Neural progenitor cell (in vitro differentiated cells): ENCODE measurements at regions not wholly inside any gene's neighbourhood (a gene's known extent, or its start where the extent isn't known, plus 50 kb on each side); places are given as distances from the start of the nearest gene placed in this dataset.

Experiments used
- EZH2 ChIP-seq: fragments of 200-600 bp; sonication (generic); IDR thresholded peaks from 2 replicates; pipeline ENCODE4 v1.6.1; 2017; ENCODE audit warnings: antibody characterized with exemption, mild to moderate bottlenecking, moderate library complexity
- EZH2phosphoT487 ChIP-seq: fragments of 200-600 bp; sonication (generic); IDR thresholded peaks from 2 replicates; pipeline ENCODE4 v1.6.1; 2017; ENCODE audit warnings: antibody characterized with exemption
- TF ChIP-seq, protein P1 (sequence below): fragments of 200-600 bp; sonication (generic); IDR thresholded peaks from 2 replicates; pipeline ENCODE4 v1.5.1; 2017; ENCODE audit warnings: antibody characterized with exemption, mild to moderate bottlenecking

DNA sequence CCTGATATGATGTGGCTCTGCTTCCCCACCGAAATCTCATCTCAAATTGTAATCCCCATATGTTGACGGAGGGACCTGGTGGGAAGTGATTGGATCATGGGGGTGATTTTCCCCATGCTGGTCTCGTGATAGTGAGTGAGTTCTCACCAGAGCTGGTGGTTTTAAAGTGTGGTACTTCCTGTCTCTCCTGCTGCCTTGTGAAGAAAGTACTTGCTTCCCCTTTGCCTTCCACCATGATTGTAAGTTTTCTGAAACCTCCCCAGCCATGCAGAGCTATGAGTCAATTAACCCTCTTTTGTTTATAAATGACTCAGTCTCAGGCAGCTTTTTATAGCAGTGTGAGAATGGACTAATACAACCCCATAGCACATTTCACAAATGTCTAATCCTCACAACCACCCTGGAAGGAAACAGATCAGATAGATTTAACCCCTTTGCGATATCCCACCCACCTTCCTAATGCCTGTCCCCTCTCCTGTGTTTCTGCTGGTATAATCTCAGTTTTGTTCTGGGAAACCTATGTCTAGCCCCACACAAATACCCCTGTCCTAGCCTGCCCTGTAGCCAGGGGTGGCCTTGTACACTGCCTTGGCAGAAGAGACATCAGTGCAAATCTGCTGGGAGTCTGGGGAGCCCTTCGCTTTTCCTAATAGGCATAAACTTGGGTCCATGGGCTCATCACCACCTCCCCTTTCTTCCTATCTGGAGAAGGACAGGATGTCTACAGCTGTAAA is 157.0 kb upstream of the RAI14 start:
- TF ChIP-seq, protein P1, sequence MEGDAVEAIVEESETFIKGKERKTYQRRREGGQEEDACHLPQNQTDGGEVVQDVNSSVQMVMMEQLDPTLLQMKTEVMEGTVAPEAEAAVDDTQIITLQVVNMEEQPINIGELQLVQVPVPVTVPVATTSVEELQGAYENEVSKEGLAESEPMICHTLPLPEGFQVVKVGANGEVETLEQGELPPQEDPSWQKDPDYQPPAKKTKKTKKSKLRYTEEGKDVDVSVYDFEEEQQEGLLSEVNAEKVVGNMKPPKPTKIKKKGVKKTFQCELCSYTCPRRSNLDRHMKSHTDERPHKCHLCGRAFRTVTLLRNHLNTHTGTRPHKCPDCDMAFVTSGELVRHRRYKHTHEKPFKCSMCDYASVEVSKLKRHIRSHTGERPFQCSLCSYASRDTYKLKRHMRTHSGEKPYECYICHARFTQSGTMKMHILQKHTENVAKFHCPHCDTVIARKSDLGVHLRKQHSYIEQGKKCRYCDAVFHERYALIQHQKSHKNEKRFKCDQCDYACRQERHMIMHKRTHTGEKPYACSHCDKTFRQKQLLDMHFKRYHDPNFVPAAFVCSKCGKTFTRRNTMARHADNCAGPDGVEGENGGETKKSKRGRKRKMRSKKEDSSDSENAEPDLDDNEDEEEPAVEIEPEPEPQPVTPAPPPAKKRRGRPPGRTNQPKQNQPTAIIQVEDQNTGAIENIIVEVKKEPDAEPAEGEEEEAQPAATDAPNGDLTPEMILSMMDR = no peak
- TF ChIP-seq EZH2 (no peak), EZH2phosphoT487 (no peak)
